H1 (cell line): ENCODE measurements at regions not wholly inside any gene's neighbourhood (a gene's known extent, or its start where the extent isn't known, plus 50 kb on each side); places are given as distances from the start of the nearest gene placed in this dataset.

Experiments
- BCL11A ChIP-seq, 2 experiments: IDR thresholded peaks; one replicate each; pipeline ENCODE4 v1.6.1; 2011; ENCODE audit warnings: low read depth in 2 of 2, low read length in 2 of 2, mild to moderate bottlenecking in 2 of 2
- CEBPB ChIP-seq: IDR thresholded peaks from 2 replicates; pipeline ENCODE4 v1.6.1; 2012; ENCODE audit warnings: low read depth, low read length
- CTCF ChIP-seq, 3 experiments: IDR thresholded peaks; 1 replicate in 2 of 3; 2 replicates in 1 of 3; pipeline versions ENCODE4 v1.5.1 to v1.6.1; 2011; ENCODE audit warnings: low read length in 3 of 3, mild to moderate bottlenecking in 3 of 3, inconsistent platforms in 2 of 3, low read depth in 1 of 3, moderate library complexity in 1 of 3; ENCODE audit not compliant: insufficient read depth in 1 of 3; ENCODE audit errors: control extremely low read depth in 1 of 3
- JUN ChIP-seq: IDR thresholded peaks from 2 replicates; pipeline ENCODE4 v1.6.1; 2011; ENCODE audit warnings: low read depth, mild to moderate bottlenecking, improper control_type of control experiment, low read length
- MAFK ChIP-seq: IDR thresholded peaks from 2 replicates; pipeline ENCODE4 v1.6.1; 2012; ENCODE audit warnings: low read depth, mild to moderate bottlenecking, improper control_type of control experiment, low read length
- POLR2A ChIP-seq, 2 experiments: IDR thresholded peaks; 1 replicate in 1 of 2; 2 replicates in 1 of 2; pipeline ENCODE4 v1.6.1; 2011; ENCODE audit warnings: low read depth in 2 of 2, low read length in 2 of 2, mild to moderate bottlenecking in 2 of 2; ENCODE audit errors: control extremely low read depth in 1 of 2
- RAD21 ChIP-seq, 2 experiments: IDR thresholded peaks in 1 of 2; conservative IDR thresholded peaks in 1 of 2; 2 replicates each; pipeline ENCODE4 v1.6.1; 2011; ENCODE audit warnings: low read depth in 2 of 2, low read length in 2 of 2, improper control_type of control experiment in 1 of 2, inconsistent platforms in 1 of 2, mild to moderate bottlenecking in 1 of 2, moderate library complexity in 1 of 2
- USF2 ChIP-seq: IDR thresholded peaks from 2 replicates; pipeline ENCODE4 v1.6.1; 2011; ENCODE audit warnings: low read length, improper control_type of control experiment

GRCh38 chr9:108553111-108553635 lies 302.6 kb downstream of the ACTL7B start:
- TF ChIP-seq USF2 (no peak), CTCF (IDR thresholded peaks at IDR 0.05; ENCODE audit: control extremely low read depth in 1 of 3, insufficient read depth in 1 of 3, low read depth in 1 of 3, low read length in 3 of 3) (no peak), RAD21 (IDR thresholded peaks at IDR 0.05 in 1 of 2, conservative IDR thresholded peaks at IDR 0.05 in 1 of 2; ENCODE audit: low read depth in 2 of 2, low read length in 2 of 2) (no peak), BCL11A (IDR thresholded peaks at IDR 0.05; ENCODE audit: low read depth in 2 of 2, low read length in 2 of 2) (no peak), CEBPB (no peak), JUN (no peak), POLR2A (IDR thresholded peaks at IDR 0.05; ENCODE audit: control extremely low read depth in 1 of 2, low read depth in 2 of 2, low read length in 2 of 2) (no peak), MAFK (no peak)
